NB4 (cell line): ENCODE measurements at regions not wholly inside any gene's neighbourhood (a gene's known extent, or its start where the extent isn't known, plus 50 kb on each side); places are given as distances from the start of the nearest gene placed in this dataset.

Source experiments
- DNase-seq: peaks from one replicate; pipeline ENCODE4 v3.0.0; 2010; ENCODE audit warnings: low read depth
- H3K4me3 ChIP-seq: one replicate; pipeline ENCODE4 v1.5.1; 2011; ENCODE audit warnings: mild to moderate bottlenecking, low read depth, low read length, moderate library complexity
- CTCF ChIP-seq: IDR thresholded peaks from one replicate; pipeline ENCODE4 v1.5.1; 2012; ENCODE audit warnings: low read depth, low read length
- MAX ChIP-seq: IDR thresholded peaks from 2 replicates; pipeline ENCODE4 v1.6.1; 2011; ENCODE audit warnings: low read depth, low read length
- MYC ChIP-seq: IDR thresholded peaks from 2 replicates; pipeline ENCODE4 v1.6.1; 2011; ENCODE audit warnings: low read depth, low read length
- POLR2A ChIP-seq: IDR thresholded peaks from 2 replicates; pipeline ENCODE4 v1.6.1; 2011; ENCODE audit warnings: mild to moderate bottlenecking; ENCODE audit not compliant: insufficient read length; ENCODE audit errors: extremely low read depth

- DNase-seq: no peak
- TF ChIP-seq MYC (no peak), CTCF (no peak), POLR2A (no peak), MAX (no peak)
Measured at GRCh38 chr6:47102331-47102730, 60.2 kb upstream of the ADGRF1 start.

GRCh38 chr6:47098570-47098993 is 56.5 kb upstream of the ADGRF1 start:
- no peak overlapping the region for H3K4me3 ChIP-seq
- DNase-seq: no peak
- TF ChIP-seq POLR2A (no peak), MAX (no peak), CTCF (no peak), MYC (no peak)

More at GRCh38 chr6:47102331-47102730, 60.2 kb upstream of the ADGRF1 start:
- no peak overlapping the region for H3K4me3 ChIP-seq

GRCh38 chr6:47097092-47097945 is 55.2 kb upstream of the ADGRF1 start:
- peak; percentile 75 for DNase-seq
- no peak for TF ChIP-seq POLR2A
- TF ChIP-seq CTCF: peak; percentile 76
- peak; percentile 34; the same call in 1 of the 2 replicates for TF ChIP-seq MYC
- TF ChIP-seq MAX: peak; percentile 34; the same call in 1 of the 2 replicates

GRCh38 chr6:47096211-47096895 is 54.2 kb upstream of the ADGRF1 start:
- H3K4me3 ChIP-seq: no peak overlapping the region
- TF ChIP-seq MYC (no peak), MAX (no peak), CTCF (no peak), POLR2A (no peak)
- no peak for DNase-seq

More at GRCh38 chr6:47097092-47097945, 55.2 kb upstream of the ADGRF1 start:
- H3K4me3 ChIP-seq: no peak overlapping the region

- DNase-seq: no peak
- TF ChIP-seq MAX (no peak), MYC (no peak), CTCF (no peak), POLR2A (no peak)
- no peak overlapping the region for H3K4me3 ChIP-seq
Measured at GRCh38 chr6:47094241-47094925, 52.3 kb upstream of the ADGRF1 start.
